ENCODE measurements at regions not wholly inside any gene's neighbourhood (a gene's known extent, or its start where the extent isn't known, plus 50 kb on each side); places are given as distances from the start of the nearest gene placed in this dataset.

GRCh38 chr2:156784020-156784701 lies 348.0 kb downstream of the GPD2 start:
- no peak for DNase-seq

GRCh38 chr2:156787517-156787916 lies 351.3 kb downstream of the GPD2 start:
- no peak for DNase-seq

GRCh38 chr2:156790343-156791037 lies 354.3 kb downstream of the GPD2 start:
- no peak for DNase-seq

- no peak for DNase-seq
Measured at GRCh38 chr2:156792242-156792840, 356.2 kb downstream of the GPD2 start.

GRCh38 chr2:156797832-156798231 lies 361.7 kb downstream of the GPD2 start:
- no peak for DNase-seq

GRCh38 chr2:156800065-156800653 lies 364.0 kb downstream of the GPD2 start:
- DNase-seq = no peak

GRCh38 chr2:156800781-156801361 lies 364.7 kb downstream of the GPD2 start:
- no peak for DNase-seq

GRCh38 chr2:156803243-156803642 lies 367.1 kb downstream of the GPD2 start:
- DNase-seq = no peak

GRCh38 chr2:156803967-156804366 lies 367.8 kb downstream of the GPD2 start:
- DNase-seq = no peak

GRCh38 chr2:156810094-156810493 lies 373.9 kb downstream of the GPD2 start:
- no peak for DNase-seq

GRCh38 chr2:156812496-156812895 lies 376.3 kb downstream of the GPD2 start:
- no peak for DNase-seq

- DNase-seq = no peak
Measured at GRCh38 chr2:156817430-156817829, 381.3 kb downstream of the GPD2 start.

GRCh38 chr2:156818221-156818620 lies 382.0 kb downstream of the GPD2 start:
- DNase-seq = no peak

GRCh38 chr2:156818944-156819343 lies 382.8 kb downstream of the GPD2 start:
- DNase-seq = no peak

GRCh38 chr2:156826341-156826933 lies 390.3 kb downstream of the GPD2 start:
- DNase-seq = no peak

- no peak for DNase-seq
Measured at GRCh38 chr2:156834431-156834830, 398.3 kb downstream of the GPD2 start.

GRCh38 chr2:156837635-156838370 lies 401.6 kb downstream of the GPD2 start:
- no peak for DNase-seq

GRCh38 chr2:156841321-156841720 lies 405.1 kb downstream of the GPD2 start:
- DNase-seq = no peak

- DNase-seq = no peak
Measured at GRCh38 chr2:156845806-156846558, 409.8 kb downstream of the GPD2 start.

GRCh38 chr2:156852210-156852609 lies 405.3 kb upstream of the GALNT5 start:
- no peak for DNase-seq

- no peak for DNase-seq
Measured at GRCh38 chr2:156852681-156853080, 404.8 kb upstream of the GALNT5 start.

- DNase-seq = no peak
Measured at GRCh38 chr2:156864325-156864724, 393.2 kb upstream of the GALNT5 start.
